ENCODE measurements at regions not wholly inside any gene's neighbourhood (a gene's known extent, or its start where the extent isn't known, plus 50 kb on each side); places are given as distances from the start of the nearest gene placed in this dataset.

GRCh38 chr10:131495892-131496291 is 184.4 kb upstream of the TCERG1L start:
- TF ChIP-seq CTCF (IDR thresholded peaks at IDR 0.05; ENCODE audit: control insufficient read depth, insufficient read depth, low read depth, low read length, missing control alignments): no peak
- no peak overlapping the region for H3K4me3 ChIP-seq (ENCODE audit: control insufficient read depth, low read depth, low read length)
- no peak for DNase-seq (ENCODE audit: low read depth)

DNA sequence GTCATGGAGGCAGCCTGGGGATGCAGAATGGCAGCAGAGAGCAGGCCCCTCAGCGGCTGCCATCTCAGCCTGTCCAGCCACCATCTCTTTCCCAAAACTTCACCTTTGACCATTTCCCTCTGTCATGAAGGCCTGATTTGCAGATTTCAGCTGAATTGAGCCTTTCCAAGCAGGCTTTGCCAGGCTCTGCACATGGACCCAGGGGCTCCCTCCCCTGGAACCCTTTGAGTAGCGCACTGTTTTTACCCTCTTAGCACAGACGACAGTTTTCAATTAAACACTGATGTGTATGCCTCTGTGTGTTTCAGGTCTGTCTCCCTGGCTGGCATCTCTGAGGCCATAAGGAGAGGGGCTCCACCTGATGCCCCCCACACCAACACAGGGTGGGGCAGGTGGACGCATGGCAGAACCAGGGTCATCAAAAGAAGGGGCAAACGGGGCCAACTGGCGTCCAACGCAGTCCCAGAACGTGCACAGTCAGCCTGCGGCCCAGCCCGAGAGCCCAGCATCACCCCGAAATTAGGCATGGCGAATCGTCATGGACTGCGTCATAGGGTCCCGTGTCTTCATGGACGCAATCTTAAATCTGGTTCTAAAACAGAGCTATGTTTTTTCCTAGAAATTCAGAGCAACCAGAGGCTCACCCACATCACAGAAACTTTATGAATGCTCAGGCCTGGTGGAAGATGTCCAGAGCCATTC is 185.0 kb upstream of the TCERG1L start:
- no peak for DNase-seq (ENCODE audit: low read depth)
- no peak overlapping the region for H3K4me3 ChIP-seq (ENCODE audit: control insufficient read depth, low read depth, low read length)
- no peak for TF ChIP-seq CTCF (IDR thresholded peaks at IDR 0.05; ENCODE audit: control insufficient read depth, insufficient read depth, low read depth, low read length, missing control alignments)

DNA sequence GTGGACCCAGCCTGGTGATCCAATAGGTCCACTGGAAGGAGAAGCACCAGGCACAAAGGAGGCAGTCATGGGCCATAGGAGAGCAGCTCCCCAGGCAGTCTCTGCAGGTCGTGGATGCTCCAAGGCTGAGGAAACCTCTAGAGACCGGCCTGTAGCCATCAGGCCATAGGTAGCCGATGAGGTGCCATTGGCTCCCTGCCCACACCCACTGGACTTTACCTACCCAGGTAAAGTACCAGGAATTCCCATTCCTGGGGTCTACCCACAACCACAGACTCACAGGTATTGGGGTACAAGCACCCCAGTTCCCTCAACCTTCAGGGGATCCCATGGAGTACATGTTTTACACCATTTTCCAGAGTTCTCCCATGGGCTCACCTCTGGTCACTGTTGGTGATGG is 188.0 kb upstream of the TCERG1L start:
- no peak for DNase-seq (ENCODE audit: low read depth)
- no peak for TF ChIP-seq CTCF (IDR thresholded peaks at IDR 0.05; ENCODE audit: control insufficient read depth, insufficient read depth, low read depth, low read length, missing control alignments)
- no peak overlapping the region for H3K4me3 ChIP-seq (ENCODE audit: control insufficient read depth, low read depth, low read length)

DNA sequence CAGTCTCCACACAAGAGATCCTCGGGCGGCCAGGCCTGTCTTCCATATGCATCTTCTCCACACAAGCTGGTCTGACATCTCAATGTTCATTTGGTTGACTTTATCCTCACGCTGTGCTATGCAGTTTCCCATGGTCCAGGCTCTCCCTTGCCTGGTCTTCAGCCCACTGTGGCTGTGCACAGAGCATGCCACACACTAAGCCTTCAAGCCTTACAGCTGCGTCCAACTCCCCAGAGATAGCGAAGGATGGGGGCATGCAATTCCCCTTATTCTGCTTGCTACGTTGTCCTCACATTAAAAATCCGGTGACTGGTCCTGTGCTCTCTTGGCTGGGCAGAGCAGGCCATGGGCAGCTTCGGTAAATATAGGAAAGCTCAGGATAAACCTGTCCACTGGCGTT is 188.7 kb upstream of the TCERG1L start:
- no peak for DNase-seq (ENCODE audit: low read depth)
- no peak for TF ChIP-seq CTCF (IDR thresholded peaks at IDR 0.05; ENCODE audit: control insufficient read depth, insufficient read depth, low read depth, low read length, missing control alignments)
- no peak overlapping the region for H3K4me3 ChIP-seq (ENCODE audit: control insufficient read depth, low read depth, low read length)

DNA sequence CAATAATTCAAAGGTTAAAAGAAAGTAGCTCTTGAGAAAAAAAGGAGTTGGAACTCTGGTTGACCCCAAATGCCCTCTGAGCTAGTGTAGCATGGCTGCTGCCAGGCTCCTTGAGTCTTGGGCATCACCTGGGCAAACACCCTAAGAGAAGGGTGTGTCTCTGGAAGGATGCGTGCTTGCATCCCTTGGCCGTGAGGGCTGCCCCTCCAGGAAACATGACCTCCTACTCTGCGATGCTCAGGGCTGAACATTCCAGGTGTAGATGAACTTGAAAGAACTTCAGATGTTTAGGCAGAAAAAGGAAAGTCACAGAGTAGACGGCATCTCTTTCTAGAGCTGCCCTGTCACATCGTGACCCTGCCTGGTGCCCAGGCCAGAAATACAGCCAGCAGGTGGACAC is 189.4 kb upstream of the TCERG1L start:
- DNase-seq (ENCODE audit: low read depth): no peak
- H3K4me3 ChIP-seq (ENCODE audit: control insufficient read depth, low read depth, low read length): no peak overlapping the region
- TF ChIP-seq CTCF (IDR thresholded peaks at IDR 0.05; ENCODE audit: control insufficient read depth, insufficient read depth, low read depth, low read length, missing control alignments): no peak

DNA sequence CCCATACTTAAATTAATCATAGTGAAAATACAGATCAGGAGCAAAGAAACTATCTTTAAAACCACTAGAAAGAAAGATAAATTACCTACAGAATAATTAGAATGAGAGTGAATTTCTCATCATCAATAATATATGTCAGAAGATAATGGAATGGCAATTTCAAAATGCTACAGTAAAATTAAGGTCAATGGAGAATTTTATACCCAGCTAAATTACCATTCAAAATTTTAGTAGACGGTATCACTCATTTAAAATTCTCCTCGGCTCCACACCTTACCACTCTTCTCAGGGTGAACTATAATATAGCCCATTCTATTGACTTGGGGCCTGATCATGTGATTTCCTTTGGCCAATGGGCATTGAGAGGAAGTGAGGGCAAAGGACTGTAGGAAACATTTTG is 192.5 kb upstream of the TCERG1L start:
- TF ChIP-seq CTCF (IDR thresholded peaks at IDR 0.05; ENCODE audit: control insufficient read depth, insufficient read depth, low read depth, low read length, missing control alignments): no peak
- no peak overlapping the region for H3K4me3 ChIP-seq (ENCODE audit: control insufficient read depth, low read depth, low read length)
- no peak for DNase-seq (ENCODE audit: low read depth)

All from AG09309 (cell line).